HFFc6 (cell line): ENCODE measurements at regions not wholly inside any gene's neighbourhood (a gene's known extent, or its start where the extent isn't known, plus 50 kb on each side); places are given as distances from the start of the nearest gene placed in this dataset.
A peak's percentile ranks its signal among the peaks of the same experiment; 100 is the strongest.

Experiments used
- DNase-seq: peaks from one replicate; pipeline ENCODE4 v3.0.0-alpha.2; 2018
- H3K27ac Mint-ChIP-seq: 2 replicates; pipeline ENCODE4 v1.8.0; 2020; ENCODE audit warnings: mild to moderate bottlenecking, mixed read lengths
- H3K27me3 Mint-ChIP-seq: 2 replicates; pipeline ENCODE4 v1.8.0; 2021; ENCODE audit warnings: mild to moderate bottlenecking, moderate library complexity, mixed read lengths; ENCODE audit not compliant: insufficient read depth
- H3K36me3 Mint-ChIP-seq: 2 replicates; pipeline ENCODE4 v1.8.0; 2021; ENCODE audit warnings: low read depth, mixed read lengths
- H3K4me1 Mint-ChIP-seq: 2 replicates; pipeline ENCODE4 v1.8.0; 2020; ENCODE audit warnings: low read depth, mixed read lengths
- H3K4me3 Mint-ChIP-seq: 2 replicates; pipeline ENCODE4 v1.8.0; 2020; ENCODE audit warnings: mild to moderate bottlenecking, moderate library complexity, mixed read lengths
- H3K9me3 Mint-ChIP-seq: 2 replicates; pipeline ENCODE4 v1.8.0; 2020; ENCODE audit warnings: mild to moderate bottlenecking, mixed read lengths
- CTCF ChIP-seq: fragments of 200-600 bp; sonication (generic); IDR thresholded peaks from 2 replicates; pipeline ENCODE4 v1.5.0; 2021; ENCODE audit warnings: antibody characterized with exemption, mild to moderate bottlenecking

DNA sequence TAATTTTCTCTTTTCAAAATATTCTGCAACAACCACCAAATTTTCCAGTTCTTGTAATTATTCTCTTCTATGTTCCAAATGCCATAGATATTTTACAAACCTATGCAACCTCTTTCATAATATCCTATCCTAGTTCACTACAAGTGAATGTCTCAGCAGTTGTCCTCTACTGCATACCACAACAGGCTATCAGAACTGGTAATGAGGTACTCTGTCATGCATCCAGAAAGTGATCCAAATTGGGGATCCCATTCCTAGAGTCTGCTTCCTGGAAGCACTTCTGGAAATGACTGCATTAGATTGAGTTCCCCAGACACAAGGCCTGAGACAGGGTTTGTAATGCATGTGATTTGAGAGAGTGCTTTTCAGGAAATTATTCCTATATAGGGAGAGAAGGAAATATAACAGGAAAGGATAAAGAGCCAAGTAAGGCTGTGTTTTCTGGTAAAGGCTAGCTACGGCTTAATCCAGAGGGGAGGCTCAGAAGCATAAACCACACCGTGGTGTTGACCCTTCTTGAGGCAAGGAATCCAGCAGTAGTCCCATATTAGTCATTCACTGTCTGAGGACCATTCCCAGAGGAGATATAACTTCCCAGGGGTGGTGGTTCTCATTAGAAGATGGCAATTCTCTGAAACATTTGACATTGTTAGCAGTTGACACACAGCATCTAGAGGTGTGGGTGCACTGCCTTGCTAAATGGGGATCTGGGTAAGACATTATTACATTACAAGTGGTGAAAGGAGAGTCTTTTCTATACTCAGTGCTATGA, 80.3 kb upstream of the FST start:
- no peak for DNase-seq
- H3K4me3 Mint-ChIP-seq: no peak overlapping the region
- peaks cover 13% of the 10 kb centered on the region for H3K36me3 Mint-ChIP-seq
- H3K27ac Mint-ChIP-seq: peak overlapping the region; percentile 29; the same call in 1 of the 2 replicates
- H3K9me3 Mint-ChIP-seq: no peaks in the 10 kb centered on the region
- H3K4me1 Mint-ChIP-seq: peaks cover 73% of the 10 kb centered on the region
- TF ChIP-seq CTCF: no peak
- H3K27me3 Mint-ChIP-seq: no peaks in the 10 kb centered on the region

- no peak for TF ChIP-seq CTCF
- Mint-ChIP-seq H3K4me1 (peaks cover 84% of the 10 kb centered on the region), H3K36me3 (peaks cover 17% of the 10 kb centered on the region), H3K27me3 (no peaks in the 10 kb centered on the region), H3K9me3 (peaks cover 9% of the 10 kb centered on the region), H3K27ac (no peak overlapping the region), H3K4me3 (no peak overlapping the region)
- DNase-seq: no peak
These were observed 77.1 kb upstream of the FST start for GRCh38 chr5:53403291-53403690.

- Mint-ChIP-seq H3K27ac (peak overlapping the region; percentile 78), H3K36me3 (peaks cover 17% of the 10 kb centered on the region)
- DNase-seq: peak; percentile 33
These were observed 76.7 kb upstream of the FST start for GRCh38 chr5:53403758-53404157.

GRCh38 chr5:53405396-53405795, 75.0 kb upstream of the FST start:
- TF ChIP-seq CTCF: no peak
- DNase-seq: no peak
- Mint-ChIP-seq H3K27ac (no peak overlapping the region), H3K27me3 (no peaks in the 10 kb centered on the region), H3K4me3 (no peak overlapping the region), H3K9me3 (peaks cover 9% of the 10 kb centered on the region), H3K4me1 (peaks cover 76% of the 10 kb centered on the region), H3K36me3 (peaks cover 22% of the 10 kb centered on the region)

More at GRCh38 chr5:53403758-53404157, 76.7 kb upstream of the FST start:
- Mint-ChIP-seq H3K27me3 (no peaks in the 10 kb centered on the region), H3K4me3 (peak overlapping the region; percentile 27; the same call in 1 of the 2 replicates), H3K9me3 (peaks cover 9% of the 10 kb centered on the region), H3K4me1 (peaks cover 84% of the 10 kb centered on the region)
- no peak for TF ChIP-seq CTCF

DNA sequence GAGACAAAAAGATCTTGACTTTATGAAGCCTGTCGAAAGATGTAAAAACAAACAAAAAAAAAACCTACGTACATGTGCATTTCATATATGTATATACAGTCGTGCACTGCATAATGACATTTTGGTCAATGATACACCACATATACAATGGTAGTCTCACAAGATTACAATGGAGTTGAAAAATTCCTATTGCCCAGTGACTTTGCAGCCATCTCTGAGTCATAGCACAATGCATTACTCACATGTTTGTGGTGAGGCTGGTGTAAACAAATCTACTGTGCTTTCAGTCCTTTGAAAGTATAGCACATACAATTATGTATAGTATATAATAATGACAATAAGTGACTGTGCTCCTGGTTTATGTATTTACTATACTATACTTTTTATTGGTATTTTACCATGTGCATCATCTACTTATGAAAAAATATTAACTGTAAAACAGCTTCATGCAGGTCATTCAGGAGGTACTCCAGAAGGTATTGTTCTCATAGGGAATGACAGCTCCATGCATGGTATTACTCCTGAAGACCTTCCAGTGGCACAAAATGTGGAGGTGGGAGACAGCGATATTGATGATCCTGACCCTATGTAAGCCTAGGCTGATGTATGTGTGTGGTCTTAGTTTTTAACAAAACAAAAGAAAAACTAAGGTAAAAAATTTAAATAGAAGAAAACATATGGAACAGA, 73.7 kb upstream of the FST start:
- DNase-seq: peak; percentile 91
- 0 out of 2 replicates have a peak overlapping the region, but pooled peaks have one; percentile 41 for H3K4me3 Mint-ChIP-seq
- peak overlapping the region; percentile 82 for H3K27ac Mint-ChIP-seq
- peaks cover 82% of the 10 kb centered on the region for H3K4me1 Mint-ChIP-seq
- peaks cover 27% of the 10 kb centered on the region for H3K36me3 Mint-ChIP-seq
- no peak for TF ChIP-seq CTCF
- H3K9me3 Mint-ChIP-seq: peaks cover 9% of the 10 kb centered on the region
- no peaks in the 10 kb centered on the region for H3K27me3 Mint-ChIP-seq
